ENCODE measurements at regions not wholly inside any gene's neighbourhood (a gene's known extent, or its start where the extent isn't known, plus 50 kb on each side); places are given as distances from the start of the nearest gene placed in this dataset.

DNA sequence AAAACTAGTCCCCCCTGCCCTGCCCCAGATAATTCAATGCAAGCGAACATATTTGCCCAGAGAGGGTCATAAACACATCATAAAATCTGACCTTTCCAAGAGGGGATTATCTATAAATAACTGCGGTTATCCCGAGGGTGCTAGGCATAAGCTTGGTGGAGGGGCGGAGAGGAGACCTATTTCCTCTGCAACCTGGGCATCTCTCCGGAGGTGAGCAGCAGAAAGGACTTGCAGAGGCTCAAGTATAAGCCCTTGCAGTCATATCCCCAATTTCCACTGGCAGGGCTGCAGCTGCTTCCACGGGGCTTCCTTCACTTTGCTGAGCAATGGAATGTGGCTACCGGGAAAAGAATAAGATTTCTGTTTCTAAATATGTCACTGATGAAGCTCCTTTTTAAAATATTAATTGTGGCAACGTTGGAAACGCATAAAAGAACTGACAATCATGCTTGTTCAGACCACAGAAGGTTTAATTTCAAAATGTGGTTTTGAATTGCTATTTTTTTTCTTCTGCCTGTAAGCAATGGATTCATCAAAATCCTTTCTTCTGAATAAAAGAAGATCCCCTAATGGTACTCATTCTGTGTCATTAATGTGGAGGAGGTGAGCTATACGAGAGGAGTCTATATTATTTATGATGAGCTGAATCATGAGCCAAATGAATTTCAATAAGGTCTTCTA is 268.9 kb upstream of the ATP2B1 start:
- DNase-seq = no peak

DNA sequence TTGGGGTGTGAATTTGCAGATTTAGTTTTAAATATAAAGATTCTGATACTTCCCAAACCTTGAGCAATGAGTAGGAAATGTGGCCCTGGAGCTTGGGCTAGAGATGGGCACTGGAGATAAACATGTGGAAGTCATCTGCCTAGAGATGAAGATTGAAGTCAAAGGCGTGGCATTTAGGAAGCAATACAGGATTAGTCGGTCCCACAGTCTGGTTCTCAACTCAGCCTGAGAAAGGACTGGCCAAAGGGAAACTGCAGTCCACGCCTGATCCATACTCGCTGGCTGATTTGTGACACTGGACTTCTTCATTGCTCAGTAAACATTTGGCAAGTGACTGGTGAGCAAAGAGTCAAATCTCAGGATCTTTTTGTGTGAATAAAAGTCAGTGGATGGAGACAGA is 268.2 kb upstream of the ATP2B1 start:
- no peak for DNase-seq

DNA sequence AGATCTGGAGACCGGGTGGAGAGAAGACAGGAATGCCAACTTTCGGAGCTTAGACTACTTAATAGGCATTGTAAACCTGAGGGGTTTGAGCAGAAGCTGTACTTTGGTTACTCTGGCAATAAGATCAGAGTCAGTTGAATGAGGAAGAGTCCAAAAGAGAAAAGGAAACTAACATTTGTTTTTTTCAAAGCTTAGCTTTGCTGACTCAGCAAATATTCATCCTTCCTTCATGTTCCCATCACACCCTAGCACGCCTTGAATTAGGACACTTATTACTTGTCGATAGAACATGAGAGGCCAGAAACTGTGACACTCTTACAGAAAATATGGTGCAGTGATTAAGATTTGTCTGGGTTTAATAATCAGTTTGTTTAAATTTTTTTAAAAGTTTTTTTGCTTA is 266.9 kb upstream of the ATP2B1 start:
- no peak for DNase-seq

DNA sequence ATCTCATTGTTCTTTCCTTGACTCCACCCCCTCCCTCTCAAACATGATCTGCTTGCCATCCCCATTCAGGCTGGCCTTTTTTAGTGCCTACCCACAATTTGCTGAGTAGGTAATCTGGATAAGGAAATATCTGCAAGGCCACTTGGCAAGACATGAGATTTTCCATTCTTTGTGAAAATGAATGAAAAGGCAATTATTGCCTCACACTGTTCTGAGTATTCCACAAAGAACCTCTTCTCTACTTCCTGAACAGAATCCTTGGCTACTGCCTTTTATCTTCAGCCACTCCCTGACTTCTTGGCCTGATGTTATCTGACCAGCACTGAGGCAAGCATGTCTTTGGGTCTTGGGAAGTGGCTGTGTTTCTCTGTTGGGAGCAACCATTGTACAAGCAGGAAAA is 263.2 kb upstream of the ATP2B1 start:
- no peak for DNase-seq

DNA sequence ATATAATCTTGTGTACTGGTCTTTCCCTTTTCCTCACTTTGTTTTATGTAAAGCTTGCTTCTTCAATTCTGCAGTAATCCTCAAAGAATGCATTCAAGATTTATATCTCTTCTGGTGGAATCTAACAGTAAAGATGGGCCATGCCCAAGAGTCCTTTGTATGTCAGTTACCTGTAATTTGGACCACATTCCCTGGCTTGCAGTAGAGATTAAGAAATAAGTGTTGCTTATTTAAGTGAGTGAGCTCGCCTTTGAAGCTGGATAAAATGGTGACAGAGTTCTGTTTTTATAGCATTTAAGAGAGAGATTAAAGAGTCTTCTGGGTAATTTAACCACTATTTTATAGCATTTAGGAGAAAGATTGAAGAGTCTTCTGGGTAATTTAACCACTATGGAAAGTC is 262.1 kb upstream of the ATP2B1 start:
- no peak for DNase-seq

DNA sequence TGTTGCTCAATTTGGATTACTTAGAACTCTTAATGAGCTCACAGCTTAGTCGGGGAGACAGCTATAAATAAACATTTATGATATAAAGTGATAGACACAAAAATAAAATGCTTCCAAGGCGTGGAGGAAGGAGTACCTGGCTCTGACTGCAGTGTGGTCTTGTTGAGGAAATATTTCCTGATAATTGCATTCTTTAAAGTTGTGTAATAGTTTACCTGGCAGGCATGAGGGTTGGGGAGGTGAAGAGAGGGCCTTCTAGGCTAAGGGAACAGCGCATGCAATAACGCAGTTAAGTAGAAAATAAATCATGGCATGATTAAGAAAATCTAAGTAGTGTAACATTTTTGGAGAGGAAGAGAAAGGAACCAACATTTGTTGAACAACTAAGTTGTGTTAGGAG is 260.5 kb upstream of the ATP2B1 start:
- no peak for DNase-seq

DNA sequence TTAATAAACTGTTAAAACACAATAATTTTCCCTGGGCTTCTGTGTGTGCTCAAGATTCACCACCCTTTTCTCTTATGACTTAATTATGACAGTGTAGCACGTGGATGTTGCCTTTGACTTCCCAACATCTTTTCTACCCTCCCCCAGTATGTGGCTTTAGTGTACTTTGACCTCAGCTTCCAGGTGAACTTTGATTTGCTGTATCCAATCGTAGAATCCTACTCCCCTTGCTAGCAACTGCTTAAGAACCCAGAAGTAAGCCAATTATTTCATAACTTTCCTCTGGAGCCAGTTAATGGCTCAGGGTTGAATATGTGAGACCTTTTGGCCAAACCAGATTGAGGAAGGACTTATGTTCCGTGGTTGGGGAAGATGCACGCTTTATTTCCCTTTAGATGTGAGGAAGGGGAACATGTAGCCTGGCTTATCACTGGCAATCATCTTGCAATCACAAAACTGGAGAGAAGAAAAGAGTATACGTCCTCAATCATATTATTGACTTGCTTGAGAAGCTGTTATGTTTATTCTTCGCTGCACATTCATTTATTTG is 259.6 kb upstream of the ATP2B1 start:
- no peak for DNase-seq

DNA sequence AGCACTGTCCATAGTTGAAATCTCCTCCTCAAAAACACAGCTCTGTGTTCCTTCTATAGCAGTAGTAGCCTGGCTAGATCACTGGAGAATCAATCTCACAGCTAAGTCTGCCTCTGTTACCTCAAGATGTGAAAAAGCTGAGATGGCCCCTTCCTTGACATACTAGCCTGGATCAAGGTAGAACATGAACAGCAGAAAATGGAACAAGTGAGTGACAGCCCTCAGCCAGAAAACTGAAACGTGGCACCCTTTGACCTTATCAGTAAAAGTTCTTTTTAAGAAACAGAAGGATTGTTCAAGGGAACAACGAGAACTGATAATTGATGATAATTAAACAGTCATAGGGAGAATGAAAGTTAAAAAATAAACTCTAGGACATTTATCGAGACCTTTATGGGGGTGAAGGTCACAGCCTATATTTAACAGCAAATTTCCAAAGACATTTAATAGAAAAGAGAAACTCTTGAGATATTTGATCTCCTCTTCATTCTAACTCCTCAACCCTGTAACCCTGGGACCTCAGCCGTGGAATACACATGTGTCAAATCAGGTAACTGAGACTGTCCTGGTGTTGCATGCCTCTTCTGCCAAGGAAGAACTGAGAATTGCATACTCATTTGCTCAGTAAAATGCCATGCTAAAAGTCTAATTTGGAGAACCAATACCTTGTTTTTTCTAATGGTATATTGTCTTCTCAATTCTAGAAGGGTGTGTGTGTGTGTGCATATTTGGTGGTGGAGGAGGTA is 258.0 kb upstream of the ATP2B1 start:
- no peak for DNase-seq

DNA sequence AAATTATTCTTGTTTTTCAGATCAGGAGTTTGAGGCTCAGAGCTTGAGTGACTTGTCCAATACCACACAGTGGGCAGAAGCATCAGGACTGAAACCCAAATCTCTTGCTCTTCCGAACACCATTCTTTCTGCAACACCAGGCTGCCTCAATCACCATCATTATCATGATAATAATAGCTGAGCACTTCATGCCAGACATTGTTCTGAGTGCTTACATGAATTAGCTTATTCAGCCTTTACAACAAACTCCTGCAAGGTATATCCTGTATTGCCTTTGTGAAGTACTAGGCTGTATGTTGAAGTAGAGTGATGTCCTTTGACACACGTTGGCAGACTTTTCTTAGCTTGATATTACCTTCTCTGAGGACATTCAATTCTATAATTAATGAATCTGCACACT is 257.4 kb upstream of the ATP2B1 start:
- peak; percentile 6 for DNase-seq

DNA sequence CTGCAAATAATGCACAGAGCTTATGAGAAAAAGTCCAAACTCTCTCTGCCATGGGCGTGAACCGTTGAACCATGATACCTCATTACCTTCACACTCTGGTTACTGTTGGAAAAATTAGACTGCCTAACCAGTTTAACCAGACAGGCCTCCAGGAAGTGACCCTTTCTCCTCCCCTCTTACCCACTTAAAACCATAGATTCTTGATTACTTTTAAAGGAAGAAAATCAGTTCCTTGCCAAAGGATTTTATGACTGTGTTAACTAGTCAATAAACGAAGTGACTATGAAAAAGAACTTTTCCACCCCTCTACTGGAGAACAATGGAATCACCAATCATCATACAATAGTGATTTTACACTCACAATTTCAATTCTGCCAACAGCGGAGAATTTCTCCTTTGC is 254.0 kb upstream of the ATP2B1 start:
- DNase-seq = no peak

DNA sequence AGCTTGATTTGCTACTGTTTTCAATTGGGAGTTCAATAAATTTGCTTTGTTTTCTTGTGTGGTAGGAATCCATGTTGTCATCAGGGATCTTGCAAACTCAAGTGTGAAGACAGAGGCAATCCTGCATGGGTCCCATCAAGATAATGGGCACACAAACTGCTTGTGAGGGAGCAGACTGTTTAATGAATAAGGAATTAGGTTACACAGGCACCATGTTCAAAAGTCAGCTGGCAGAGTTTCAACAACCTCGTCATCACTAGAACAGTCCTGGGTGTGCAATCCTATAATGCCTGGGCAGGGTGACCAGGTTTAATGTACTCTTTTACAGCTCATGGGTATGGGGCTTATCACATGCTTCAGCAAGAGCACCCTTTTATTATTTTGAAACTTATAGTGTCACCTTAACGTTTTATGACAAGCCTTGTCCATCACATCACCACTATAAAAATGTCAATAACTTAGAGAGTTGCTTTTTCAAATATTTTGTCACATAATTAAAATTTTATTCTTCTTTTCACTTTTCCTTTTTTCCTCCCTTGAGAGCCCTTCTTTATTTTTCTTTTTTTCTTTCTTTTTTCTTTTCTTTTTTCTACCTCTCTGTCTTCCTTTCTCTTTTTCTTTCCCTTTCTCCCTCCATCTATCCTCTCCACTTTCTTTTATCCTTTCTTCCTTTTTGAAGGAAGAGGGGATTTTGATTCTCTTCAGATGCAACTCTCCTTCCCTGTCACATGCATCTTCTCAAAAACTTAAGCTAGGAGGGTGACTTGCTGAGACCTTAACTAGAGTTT is 252.2 kb upstream of the ATP2B1 start:
- no peak for DNase-seq

DNA sequence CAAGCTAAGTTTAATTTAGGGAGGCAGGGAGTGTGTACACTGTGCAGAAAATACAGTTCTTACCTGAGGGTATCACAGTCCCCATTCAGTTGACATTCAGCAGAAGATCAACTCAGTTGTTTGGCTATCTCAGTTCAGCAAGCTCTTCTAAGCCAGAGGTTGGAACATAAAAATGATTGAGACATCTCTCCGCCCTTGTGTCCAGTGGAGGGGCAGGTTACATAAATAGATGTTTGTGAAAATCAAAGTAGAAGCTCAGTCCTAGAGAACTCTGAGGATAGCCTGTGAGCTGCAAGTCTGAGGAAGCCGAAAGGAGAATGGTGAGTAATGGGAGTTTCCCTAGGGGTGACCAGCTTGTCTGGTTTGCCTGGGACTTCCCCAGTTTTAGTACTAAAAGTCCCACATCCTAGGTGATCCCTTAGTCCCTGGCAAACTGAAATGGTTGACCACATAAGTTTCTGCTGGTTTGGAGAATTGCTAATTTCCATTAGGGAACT is 251.4 kb upstream of the ATP2B1 start:
- DNase-seq = no peak

DNA sequence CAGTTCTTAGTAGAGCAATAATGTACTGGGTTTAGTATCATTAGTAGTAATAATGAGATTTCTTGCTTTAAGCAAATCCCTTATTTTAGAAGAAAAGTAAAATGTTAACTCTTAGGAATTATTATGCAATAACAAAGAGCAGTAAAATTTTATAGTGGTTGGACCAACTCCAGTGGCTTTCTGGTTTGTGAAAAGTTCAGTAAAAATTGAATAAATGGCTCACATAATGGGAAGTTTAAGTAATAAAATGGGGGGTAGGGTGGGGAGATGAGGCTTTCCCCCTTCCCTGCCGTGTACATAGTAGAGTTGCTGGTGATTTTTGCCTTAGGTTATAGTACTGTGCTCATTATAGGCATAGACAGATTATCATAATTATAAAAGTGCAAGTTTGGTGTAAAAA is 250.5 kb upstream of the ATP2B1 start:
- no peak for DNase-seq

DNA sequence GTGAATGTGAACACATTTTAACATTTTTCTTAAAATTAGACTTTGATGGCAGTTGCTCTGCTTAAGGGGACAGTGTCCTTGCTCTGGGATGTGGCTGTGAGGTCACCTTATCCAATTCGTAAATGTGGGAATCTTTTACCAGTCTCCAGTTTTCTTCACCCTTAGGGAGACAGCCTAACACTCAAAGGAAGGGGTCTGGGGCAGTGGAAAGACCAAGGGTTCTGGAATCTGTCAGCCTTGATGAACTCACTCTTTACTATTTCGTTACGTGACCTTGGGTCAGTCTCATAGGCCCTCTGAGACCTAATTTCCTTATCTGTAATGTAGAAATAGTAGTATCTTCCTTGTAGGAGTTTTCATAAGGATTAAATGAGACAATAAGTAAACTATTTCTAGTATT is 245.6 kb upstream of the ATP2B1 start:
- DNase-seq = no peak

DNA sequence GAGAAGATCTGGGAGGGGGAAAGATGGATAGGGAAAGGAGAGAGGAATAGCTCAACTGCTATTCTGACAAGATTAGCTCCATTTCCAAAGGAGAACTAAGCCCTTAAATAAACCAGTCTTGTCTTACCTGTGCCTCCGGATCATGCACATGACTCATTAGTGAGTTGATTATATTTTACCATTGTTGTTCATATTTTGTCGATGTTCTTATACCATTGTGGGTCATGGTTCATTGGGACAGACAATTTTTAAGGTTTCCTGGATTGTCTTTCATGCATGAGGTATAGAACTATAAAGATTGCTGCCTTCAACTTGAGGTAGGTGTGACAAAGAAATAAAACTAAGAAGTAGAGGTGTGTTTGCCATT is 243.0 kb upstream of the ATP2B1 start:
- DNase-seq = no peak

DNA sequence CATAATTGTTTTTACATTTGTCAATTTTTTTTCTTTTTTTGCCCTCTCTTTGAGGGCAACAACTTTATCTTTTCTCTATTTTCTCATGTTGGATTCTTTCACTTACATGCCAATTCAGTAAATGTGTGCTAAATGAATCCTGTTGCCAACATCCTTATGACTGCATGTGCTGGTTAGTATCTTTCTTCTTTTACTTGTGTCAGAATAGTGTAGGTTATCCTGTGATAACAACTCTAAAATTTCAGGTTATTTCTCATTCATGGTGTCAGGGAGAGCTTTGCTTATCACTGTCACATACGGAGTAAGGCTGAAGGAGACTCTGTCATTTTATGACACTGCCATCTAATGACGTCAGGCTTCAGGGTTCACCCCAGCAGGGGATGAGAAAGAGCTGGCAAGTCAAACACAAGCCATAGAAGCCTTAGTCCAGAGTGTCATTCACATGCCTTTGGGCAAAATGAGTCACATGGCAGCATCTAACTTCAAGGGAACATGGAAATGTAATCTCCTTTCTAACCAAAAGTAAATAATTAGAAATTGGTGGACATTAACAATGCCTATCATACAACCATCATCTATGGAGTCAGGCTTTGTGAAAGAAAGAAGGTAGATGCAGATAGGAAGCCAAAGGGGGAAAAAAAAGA is 242.5 kb upstream of the ATP2B1 start:
- no peak for DNase-seq

DNA sequence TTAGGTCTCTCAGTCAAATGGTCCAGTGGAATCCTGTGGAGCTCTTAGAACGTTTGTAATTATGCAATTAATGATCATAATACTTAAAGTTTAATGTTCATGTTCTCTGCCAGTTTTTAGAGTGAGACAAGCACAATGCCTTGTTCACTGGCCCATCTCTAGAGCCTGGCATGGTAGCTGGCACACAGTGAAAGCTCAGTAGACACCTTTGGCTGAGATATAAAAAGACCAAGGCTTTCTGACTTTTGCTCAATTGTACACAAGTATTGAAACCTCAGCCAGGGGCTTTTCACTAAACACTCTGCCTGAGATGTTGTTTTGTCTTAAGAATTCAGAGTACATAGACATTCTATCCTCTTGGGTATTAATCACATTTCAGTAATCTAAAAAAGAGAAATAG is 241.8 kb upstream of the ATP2B1 start:
- no peak for DNase-seq

DNA sequence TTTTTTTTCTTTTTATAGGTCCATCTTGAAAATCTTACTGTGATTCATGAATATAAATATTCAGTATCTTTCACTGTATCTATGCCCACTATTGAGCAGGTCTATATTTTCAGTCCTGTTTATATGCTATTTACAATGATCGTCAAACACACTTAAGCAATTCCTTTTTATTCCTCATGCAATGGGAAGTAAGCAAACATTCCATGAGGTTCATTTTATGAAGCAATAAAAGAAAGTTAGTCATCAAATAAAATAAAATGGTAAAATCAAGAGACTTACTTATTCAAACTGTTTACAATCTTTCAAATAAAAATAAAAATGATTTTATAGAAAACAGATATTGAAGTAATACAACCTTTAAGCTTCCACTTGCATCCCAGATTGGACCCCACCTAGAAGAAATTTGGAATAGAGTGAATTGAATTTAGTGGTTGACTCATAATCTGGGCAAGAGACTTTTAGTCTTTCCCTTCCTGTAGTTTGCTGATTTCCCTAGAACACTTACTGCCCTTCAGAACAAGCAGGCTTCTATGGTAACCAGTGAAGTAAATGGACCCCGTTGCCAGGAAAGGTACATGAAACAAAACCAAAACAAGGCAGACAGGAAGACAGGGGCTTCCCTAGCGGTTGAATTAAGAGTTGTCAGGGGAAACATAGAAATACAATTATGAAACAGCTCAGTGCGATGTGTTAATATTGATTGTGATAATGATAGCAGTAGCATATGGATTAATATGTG is 241.0 kb upstream of the ATP2B1 start:
- no peak for DNase-seq

DNA sequence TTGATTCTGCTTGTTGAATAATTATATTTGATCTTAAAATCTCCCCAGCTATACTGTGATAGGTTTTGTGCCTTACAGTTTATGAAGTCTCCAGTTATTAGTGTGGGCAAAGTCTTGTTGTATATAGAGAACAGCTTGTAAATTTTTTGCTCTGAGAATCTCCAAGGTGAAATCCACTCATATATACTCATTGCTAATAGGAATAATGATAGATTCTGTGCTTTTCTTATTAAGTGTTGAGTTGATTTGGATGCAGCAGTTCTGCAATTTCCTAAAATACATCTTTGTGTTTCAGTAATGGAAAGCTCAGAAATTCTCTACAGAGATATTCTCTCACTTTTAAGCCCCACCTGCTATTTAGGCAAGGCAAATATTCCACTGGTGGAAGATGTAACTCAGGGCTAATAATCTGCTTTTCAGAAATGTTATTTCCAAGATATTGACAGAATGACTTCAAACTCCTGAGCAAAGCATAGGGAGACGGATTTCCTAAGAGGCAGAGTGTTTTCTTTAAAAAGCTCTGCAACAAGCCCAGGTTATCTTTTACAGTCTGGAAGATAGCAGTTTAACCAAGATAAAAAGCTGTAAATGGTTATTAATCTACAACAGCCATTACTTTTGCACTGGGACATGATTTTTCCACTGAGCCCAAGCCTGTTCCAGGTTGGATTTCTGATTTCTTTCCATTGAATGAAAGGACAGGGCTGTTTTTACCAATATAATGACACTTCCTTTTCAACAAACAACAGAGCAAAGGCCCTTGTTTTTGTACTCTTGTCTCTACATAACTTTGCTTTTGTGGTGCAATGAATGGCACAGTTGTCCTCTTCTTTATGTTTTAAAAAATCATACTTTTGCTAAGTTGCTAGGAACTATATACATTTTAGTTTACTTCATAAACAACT is 239.9 kb upstream of the ATP2B1 start:
- DNase-seq = no peak

DNA sequence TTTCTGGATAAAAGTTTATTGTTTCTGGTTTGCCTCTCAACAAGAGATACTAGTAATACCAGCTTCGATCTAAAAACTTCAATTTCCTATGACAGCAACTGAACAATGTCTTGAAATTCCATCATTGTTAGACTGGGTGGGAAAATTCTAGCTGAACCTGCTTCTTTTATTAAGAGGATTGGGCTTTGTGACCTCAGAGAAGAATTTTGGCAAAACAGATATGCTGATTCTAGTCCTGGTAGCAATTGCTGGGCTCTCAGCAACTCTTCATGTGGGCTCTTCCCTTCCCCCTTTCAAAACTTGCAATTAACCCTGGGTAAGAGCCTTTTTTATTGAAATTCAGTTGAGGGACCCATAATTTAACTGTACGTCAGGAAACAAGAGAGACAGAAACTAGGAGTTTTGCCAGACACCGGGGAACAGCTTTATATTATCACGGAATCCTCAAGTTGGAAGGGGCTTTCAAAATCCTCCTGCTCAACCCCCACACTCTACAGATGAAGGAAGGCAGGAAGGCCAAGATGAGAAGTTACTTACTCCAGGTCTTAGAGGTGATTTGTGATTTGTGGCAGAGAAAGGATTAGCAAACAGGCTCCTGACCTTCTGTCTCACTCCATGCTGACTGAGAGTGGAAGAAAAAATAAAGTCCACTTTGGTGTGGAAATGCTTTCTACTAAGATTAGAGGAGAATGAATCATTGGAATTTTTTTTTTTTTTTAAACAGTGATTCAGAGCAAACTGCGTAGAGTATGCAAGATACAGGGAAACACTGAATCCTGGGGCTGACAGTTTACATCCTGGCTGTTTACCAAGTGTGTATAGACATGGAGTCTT is 239.0 kb upstream of the ATP2B1 start:
- no peak for DNase-seq

Data from NCI-H345 (cell line).